HG02571 (cell line): ENCODE measurements at regions not wholly inside any gene's neighbourhood (a gene's known extent, or its start where the extent isn't known, plus 50 kb on each side); places are given as distances from the start of the nearest gene placed in this dataset.
A peak's percentile ranks its signal among the peaks of the same experiment; 100 is the strongest.

Experiments
- ATAC-seq: cut with Tn5 transposase; IDR thresholded peaks from one replicate; pipeline ENCODE4 v1.9.1; 2021; ENCODE audit warnings: mild to moderate bottlenecking, moderate library complexity; ENCODE audit not compliant: unreplicated experiment

DNA sequence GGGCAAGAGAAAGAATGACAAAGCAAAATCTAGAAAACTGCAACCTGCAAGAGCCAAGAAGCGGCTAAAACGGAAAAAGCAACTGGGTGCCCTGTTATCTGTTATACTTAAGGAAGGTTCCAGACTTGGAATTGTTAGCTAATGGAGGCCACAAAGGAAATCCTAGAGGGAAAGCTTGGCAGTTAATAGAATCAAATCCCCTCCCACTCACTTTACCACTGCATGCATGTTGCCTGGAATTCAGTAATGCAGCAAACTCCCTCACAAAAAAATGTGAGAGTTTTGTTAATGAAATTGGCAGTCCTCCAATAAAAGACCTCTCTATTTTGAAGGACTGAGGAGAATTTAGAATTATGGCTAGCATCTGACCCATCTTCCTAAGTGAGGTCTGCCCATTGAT is 164.2 kb upstream of the SOX5 start:
- no peak for ATAC-seq

DNA sequence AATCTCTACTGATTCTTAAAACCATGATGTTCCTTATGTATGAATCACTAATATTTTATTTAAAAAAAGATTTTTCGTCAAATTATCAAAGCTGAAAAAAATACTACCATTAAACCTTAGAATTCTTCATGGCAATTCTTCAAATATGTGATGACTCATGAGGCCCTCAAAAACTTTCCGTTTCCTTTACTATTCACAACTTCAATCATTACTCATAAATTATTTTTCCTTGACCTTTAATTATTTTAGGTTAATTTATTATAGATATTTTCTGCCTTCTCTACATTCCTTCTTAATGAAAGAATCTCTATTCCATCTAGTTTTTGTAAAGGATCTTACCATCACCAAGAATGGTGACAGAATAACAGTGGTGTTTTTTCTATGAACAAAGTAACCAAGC is 162.1 kb upstream of the SOX5 start:
- ATAC-seq, result no peak

DNA sequence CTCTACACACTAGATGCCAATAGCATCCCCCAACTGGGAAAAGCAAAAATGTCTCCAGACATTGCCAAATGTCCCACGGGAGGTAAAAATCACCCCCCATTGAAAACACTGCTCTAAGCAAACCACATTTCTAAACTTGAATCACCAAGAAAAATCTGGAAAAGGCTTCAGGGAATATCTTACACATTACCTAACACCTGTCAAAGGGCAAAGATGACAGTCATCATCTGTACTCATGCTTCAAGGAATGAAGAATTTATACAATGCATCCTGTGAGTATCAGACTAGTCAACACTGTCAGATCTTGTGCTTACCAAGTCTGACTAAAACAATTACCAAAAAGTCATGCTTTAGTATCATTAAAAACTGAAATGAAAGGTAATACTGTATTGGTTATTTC is 161.6 kb upstream of the SOX5 start:
- ATAC-seq, result no peak

DNA sequence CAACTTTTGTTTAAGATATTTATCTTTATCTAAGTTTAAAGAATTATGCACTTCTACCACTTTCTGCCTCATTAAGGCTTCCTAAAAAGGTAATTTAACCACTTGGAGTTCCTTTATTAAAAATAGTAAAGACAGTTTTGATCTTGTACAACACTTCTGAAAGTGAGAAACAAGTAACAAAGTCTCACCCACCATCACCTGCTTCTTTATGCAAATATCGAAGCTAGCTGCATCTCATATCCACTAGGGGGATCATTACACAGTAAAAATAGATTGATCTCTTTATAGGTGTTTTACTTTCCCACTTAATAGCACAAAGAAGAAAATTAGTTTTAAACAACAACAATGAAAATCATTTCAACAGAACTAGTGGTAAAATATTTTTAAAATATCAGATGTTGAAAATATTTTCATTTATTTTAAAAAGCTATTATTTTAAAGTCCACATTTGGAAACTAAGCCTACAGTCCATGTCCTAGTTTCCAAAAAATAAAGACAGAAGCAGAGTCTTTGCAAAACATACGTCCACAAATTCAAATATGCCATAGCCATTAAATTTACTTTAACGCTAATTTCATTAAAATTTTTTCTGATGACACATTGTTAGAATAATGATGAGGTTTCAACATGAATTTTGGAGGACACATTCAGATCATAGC is 160.0 kb upstream of the SOX5 start:
- ATAC-seq, result peak; percentile 98

DNA sequence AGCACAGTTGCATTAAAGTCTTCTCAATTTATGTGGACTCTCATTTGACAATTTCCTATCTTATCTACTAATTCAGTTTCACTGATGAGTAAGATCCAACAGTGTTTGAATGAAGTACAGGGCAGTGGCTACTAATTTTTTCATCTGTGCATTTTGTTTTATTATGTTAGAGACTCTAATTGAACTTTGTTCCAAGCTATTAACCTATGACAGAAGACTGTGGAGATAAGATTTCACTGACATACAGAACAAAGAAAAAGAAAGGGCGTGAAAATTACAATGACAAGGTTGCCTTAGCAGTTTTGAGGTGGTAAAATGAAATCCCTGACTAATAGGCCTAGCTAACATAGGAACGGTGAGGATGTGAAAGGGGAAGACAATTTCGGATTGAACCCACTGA is 153.2 kb upstream of the SOX5 start:
- ATAC-seq, result no peak

DNA sequence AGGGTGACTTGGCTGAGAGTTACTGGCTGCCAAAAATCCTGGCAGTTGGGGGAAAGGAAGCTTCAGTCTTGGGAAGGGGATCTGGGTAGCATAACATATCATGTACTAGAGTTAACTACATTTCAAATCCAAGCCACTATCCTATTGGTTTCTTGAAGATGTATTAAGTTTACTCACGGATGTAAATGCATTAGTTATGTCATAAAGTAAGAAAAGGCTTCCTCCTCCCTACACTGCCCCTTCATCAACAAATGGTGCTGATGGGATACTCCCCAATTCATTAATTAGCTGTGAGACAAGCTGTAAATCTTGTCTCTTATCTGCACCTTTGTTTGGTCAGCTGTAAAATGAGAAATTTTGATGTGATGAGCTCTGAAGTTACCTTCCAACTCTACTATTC is 150.1 kb upstream of the SOX5 start:
- ATAC-seq, result no peak

DNA sequence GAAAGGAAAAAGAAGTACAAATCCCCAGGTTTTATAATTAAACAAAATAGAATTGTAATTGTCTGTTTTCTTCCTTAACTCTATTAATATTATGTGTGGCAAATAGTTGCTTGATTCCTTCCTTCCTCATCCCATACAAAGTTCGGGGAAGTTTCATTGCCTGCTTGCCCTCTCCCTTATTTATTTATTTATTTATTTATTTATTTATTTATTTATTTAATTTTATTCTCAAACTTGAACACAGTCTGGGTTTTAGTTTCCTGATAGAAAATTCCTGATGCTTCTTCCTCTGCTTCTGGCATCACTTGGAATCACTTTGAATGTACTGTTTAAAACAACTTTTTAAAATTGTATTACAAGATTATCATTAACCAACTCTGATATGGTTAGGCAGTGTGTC is 145.8 kb upstream of the SOX5 start:
- no peak for ATAC-seq

DNA sequence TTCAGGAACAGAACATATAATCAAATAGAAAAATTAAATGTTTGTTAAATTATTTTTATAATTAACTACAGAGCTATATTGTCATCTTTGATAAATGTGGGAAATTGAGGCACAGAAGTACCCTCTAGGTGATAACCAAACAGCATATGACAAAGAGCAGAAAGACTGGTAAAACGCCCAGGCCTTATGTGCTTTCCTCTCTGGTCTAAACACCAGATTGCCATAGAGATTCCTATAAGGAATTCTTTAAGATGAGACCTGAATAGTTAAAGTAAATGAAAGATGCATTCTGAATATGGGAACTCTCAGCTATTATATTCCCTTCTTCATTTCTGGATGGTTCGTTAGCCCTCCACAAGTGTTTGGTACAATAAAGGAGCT is 140.0 kb upstream of the SOX5 start:
- no peak for ATAC-seq

DNA sequence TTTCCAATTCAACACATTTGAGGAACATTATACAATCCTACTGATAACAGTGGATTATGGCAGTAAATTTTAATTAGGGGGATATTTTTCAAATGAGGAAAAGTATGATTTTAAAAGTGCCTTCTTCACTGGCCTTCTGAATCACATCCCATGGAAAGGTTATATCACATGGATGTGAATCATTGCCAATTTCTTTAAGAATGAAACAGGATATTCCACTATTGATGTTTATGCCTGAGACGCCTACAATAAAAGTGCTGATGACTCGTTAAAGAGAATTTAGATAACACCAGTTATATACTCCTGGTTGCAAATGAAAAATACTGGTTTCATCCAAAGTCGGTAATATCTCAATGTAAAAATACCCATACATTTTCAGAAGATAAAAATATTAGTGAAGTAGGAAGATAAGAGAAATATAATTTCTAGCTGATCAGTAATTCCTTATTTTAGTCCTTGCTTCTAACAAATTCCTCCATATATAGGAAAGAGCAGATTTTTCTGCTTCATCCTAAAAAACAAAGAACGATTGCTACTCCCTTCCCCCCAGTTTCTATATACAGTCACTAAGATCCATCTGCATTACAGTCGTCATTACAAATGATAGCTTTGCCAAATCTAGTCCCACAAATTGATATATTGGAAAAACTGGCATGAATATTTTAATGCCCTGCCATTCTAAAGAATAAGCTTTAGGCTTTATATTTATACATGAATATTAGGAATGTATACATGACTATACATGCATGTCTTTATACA is 139.5 kb upstream of the SOX5 start:
- ATAC-seq, result no peak

DNA sequence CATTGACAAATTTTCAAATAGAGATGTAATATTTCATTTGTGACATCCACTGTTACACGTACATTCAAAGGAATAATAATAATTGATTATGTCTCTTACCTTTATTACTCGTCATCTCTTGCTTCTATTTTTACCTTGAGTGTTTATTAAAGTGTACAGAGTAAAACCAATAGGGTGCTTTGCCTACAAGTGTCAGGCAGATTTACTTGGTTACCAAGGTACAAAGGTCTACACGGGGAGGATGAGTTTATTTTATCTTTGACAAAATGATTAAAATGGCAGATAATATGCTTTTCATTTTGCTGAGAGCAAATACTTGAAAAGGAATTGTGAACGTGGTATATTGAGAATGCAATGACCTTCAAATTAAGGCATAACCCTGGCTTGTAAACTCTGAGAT is 137.8 kb upstream of the SOX5 start:
- ATAC-seq, result no peak

DNA sequence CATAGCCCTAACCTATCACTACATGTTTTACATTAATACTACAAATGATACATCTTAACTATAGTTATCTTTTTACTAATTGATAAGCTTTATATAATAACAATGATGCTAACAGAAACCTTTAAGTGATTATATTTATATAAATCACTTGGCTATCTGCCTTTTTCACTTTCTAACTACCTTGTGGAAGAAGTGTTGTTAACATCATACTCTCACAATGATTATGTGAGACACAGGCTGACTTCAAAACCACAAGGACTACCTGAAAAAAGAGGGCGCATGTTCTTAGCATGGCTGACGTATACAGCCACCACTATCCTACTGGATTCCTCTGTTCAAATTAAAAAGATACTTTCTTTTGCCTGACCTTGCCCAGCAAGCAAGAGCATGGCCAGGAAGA is 135.3 kb upstream of the SOX5 start:
- ATAC-seq, result no peak

DNA sequence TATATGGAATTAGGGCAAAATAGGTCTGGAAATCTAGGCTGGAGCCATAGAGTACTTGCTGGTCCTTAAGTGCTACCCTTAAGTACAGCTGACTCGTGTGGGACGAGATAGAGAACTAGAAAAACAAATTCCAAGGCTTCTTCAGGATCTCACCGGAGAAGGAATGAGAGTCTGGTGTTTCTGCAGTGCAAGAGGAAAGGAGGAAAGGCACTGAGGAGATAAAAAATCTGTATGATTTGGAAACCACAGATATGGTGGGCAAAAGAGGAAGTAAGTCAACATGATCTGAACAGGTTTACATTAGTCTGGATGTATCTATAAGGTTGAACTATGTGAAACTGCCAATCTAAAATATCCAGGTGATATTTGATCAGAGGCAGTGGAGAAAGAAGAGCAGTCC is 134.4 kb upstream of the SOX5 start:
- no peak for ATAC-seq

DNA sequence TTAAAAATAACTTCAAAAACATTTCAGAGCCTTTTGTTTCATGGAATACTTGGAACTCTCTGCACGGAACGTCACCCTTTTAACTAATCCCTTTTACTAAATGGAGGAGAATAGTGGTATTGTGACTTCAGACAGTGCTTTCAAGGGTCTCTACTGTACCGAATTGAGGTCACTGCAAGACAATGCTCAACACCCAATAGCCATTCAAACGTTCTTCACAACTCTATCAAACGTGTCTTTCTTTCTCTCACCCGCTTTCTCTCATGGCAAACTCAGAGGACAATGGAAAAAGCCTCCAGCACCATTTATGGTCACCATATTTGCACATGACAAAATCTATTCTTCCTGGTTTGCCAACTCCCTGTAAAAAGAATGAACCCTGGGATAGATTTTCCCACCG is 132.1 kb upstream of the SOX5 start:
- ATAC-seq, result no peak

DNA sequence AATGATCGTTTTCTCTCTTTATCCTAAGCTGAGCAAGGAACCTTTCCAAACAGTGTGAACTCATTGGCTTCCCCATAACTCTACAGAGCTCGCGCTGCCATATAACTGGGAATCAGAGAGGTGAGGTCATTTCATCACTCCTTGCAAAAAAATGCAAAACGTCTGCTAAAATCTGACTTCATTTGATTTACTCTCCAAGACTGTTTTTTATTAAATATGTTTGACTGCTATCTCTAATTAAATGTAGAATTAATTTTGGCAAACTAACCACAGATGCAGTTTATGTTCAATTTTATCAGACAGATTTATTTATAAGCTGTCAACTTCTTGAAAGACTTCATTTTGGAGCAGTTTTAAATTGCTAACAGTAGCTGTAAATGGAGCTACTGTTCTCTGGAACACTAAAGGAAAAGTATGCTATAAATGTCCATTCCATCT is 131.6 kb upstream of the SOX5 start:
- no peak for ATAC-seq

DNA sequence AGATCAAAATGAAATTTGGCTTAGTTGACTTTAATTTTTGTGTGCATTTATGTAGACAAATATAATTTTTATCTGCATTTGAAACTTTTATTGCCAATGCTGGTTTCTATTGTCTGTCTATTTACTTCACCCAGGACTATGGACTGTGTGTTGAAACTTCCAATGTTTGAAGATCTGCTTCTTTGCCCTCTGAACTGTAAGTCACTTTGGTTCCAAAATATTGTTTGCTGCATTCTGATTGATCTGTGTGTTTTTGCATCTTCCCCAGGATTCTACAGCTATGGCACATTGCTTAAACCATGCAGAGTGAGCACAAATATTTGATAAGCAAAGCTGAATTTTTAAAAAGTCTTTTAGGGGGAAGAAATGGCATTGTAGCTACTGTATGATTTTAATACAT is 131.0 kb upstream of the SOX5 start:
- ATAC-seq, result no peak

DNA sequence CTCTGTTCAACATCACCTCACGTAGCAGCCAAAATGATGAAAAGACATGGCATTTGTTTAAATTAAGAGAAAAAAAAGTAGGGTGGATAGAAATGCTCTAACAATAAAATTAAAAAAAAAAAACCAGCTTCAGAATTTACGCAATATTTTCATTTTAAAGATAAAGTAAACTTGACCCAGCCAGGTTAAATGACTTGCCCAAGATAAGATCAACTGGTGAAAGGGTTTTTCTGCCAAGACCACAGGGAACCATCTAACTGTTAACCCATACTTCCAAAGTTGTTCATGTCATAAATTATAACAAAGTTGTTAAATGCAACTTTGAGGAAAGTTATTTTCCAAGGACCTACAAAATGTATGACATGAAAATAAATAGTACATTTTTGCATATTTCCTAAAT is 129.6 kb upstream of the SOX5 start:
- no peak for ATAC-seq

DNA sequence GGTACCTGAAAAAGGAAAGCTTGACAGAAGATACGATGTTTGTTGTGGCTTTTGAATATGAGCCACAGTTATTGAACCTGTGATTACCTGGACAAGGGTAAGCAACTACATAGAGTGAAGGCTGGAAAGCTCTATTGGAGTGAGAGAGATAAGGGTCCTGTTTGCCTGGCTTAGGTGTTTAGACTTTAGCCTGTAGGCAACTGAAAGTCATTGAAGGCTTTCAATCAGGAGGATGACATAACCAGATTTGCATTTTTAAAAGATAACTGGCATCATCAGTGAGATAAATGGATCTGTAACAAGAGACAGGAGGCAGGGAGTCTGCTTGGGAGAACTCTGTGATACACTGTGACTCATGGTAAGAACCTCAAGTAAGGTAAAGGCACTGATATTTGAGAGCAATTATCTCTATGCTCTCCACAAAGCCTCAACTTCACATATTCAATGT is 128.9 kb upstream of the SOX5 start:
- no peak for ATAC-seq

DNA sequence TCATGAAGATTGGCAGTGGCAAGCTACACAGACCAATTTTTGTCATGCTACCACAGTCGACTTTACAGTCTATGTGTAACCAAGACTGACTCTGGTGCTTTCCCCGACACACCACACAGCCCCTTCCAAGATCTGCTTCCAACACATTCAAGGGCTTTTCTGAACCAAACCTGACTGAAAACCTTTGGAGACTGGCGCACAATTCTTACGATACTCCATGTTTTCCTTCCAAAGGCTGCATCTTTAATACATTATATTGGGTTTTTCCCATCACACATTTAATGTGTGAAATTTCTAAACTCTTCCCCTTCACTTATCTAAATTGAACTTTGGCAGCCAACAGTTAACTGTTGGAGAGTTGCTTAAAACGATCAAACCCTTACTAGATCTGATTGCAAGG is 127.7 kb upstream of the SOX5 start:
- ATAC-seq, result no peak

DNA sequence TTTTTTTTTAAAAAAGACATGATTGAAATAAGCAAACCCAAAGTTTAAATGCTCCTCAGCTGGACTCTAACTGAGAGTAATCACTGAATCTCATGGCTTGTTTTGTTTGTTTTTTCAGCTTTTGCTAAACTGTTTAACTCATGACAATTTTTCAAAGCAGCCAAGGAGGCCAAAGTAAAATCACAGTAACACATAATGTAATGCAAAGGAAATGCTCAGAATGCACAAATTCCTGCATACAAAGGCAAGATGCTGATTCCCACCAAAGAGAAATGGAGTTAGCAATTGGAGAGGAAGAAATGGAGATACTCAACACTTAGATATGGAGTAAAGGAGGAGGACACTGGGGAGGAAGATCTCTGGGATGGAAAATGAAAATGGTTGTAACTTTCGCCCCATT is 126.2 kb upstream of the SOX5 start:
- no peak for ATAC-seq

DNA sequence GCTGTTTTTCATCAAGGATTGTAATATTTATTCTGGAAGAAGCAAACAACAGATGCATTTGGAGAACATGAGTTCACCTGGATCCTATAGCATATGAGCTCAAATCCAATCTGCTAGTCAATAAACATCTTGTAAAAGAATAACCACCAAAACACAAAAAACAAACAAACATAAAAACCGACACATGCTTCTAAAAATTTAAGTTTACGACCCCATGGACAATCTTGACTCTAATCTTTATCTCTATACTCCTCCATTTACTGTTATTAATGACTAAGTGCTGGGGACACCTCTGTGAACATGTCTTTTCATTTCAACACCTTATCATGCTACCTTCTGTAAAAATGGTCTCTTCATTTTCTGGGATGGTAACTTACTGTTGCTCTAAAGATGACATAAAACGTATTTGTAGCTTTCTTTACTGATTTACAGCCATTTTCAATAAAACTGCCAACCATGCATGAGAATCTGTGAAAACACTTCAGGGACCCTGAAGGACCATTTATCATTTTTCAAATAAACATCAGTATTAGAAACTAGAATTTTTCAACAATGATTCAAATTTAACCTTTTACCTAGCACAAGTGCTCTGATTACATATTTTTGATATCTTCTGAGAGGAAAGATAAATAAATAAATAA is 123.8 kb upstream of the SOX5 start:
- no peak for ATAC-seq

DNA sequence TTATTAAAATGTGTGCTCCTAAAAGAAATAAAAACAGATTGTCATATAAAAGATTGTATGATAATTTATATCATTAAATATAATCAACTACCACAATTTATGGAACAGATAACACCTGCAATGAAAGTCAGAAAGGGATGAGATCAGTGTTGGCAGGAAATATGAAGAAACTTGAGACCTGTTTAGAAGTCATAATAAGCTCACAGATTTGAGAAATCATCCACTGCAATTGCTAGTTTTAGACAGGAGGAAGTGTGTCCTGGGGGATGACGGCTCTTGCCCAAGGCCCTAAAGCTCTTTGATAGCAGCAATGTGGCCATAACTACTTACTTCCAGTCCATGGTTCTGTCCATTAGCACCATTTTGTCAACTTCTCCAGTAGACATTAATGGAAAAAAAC is 122.8 kb upstream of the SOX5 start:
- no peak for ATAC-seq

DNA sequence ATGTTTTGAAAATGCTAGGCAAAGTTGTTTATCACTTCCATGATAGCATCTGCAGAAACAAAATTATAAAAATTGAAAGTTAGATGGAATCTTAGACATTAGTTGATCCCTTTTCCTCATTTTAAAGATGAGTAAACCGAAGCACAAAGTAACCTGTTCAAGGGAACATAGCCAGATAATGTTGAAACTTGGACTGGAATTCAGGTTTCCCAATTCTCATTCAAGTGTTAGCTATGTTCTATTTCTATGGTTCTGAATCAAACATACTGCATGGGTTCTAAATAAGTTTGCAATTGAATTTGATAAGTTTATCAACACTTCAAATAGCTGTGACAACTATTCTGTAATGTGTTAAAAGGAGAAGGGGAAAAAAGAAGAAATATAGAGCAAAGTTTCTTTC is 122.4 kb upstream of the SOX5 start:
- ATAC-seq, result no peak
